Suprapubic skin (tissue), 4 donors: ENCODE measurements at regions not wholly inside any gene's neighbourhood (a gene's known extent, or its start where the extent isn't known, plus 50 kb on each side); places are given as distances from the start of the nearest gene placed in this dataset.

Source experiments
- DNase-seq, 2 donors: peaks; one replicate each; pipeline ENCODE4 v3.0.0-alpha.2; 2019; ENCODE audit warnings: low spot score in 2 of 2
- H3K27ac ChIP-seq: fragments of 200-600 bp; sonication (generic); one replicate; pipeline ENCODE4 v1.5.1; 2019
- H3K27me3 ChIP-seq: fragments of 200-600 bp; sonication (generic); one replicate; pipeline ENCODE4 v1.5.1; 2019
- H3K36me3 ChIP-seq: fragments of 200-600 bp; sonication (generic); one replicate; pipeline ENCODE4 v1.5.1; 2019
- H3K4me1 ChIP-seq: fragments of 200-600 bp; sonication (generic); one replicate; pipeline ENCODE4 v1.5.1; 2019
- H3K4me3 ChIP-seq: fragments of 200-600 bp; sonication (generic); one replicate; pipeline ENCODE4 v1.5.1; 2019; ENCODE audit warnings: mild to moderate bottlenecking
- H3K9me3 ChIP-seq: fragments of 200-600 bp; sonication (generic); one replicate; pipeline ENCODE4 v1.5.1; 2019
- EP300 ChIP-seq: sonication (generic); formaldehyde crosslinking; IDR thresholded peaks from one replicate; pipeline ENCODE4 v1.6.1; 2017; ENCODE audit warnings: antibody characterized with exemption
- POLR2A ChIP-seq, 2 donors: fragments of 450-650 bp; IDR thresholded peaks; one replicate each; pipeline ENCODE4 v1.6.1; 2017; ENCODE audit warnings: antibody characterized with exemption in 2 of 2, mild to moderate bottlenecking in 2 of 2, moderate library complexity in 2 of 2
- POLR2AphosphoS5 ChIP-seq, 3 donors: sonication (generic); formaldehyde crosslinking; IDR thresholded peaks; one replicate each; pipeline ENCODE4 v1.6.1; 2017; ENCODE audit warnings: antibody characterized with exemption in 3 of 3
- WGBS: methylation state at CpG from one replicate; pipeline ENCODE4 v1.1.5; 2018; 5-methylcytosine and 5-hydroxymethylcytosine counted together
- TF ChIP-seq, protein P1 (sequence below), 2 donors: fragments of 200-600 bp in 1 of 2; fragments of 450-650 bp in 1 of 2; sonication (generic) in 1 of 2; IDR thresholded peaks; one replicate each; pipeline ENCODE4 v1.5.1; 2016 to 2019; ENCODE audit warnings: antibody characterized with exemption in 2 of 2, mild to moderate bottlenecking in 1 of 2, moderate library complexity in 1 of 2

DNA sequence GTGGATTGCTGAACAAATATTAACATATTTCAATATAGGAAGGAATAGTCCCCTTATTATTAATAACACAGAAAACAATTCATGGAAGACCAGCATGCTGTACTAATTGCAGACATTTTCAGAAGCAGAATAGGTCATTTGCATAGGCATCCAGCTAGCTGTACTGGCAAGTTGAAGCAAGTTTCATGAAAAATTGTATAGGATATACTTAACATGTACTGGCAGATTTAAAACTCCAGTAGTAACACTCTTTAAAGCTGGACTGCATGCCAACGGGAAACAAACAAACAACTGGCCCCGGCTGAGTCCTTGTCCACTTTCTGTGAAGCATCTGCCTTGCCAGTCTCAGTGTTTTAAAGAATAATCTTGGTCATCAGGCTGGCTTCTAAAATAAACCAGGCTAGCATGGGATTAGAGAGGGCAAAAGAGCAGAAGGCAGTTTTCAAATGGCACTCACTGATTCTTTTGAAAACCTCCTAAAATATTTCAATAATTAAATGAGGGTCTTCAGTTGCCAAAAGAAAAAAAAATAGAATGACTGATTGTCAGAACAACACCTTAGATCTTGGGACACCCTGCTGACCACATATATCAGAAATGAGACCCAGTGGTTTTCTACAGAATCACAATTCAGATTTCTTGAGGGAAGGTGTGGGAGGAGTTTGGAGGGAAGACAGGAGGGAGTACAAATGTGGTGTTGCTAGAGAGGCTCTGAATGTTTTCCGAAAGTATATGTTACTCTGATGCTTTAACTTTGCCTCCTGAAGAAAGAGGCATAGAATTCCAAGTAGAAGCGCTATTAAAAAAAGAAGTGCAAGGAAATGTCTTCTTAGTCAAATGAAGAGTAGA, 122.5 kb upstream of the KRAS start:
- TF ChIP-seq POLR2AphosphoS5 (IDR thresholded peaks at IDR 0.05), result no peak
- TF ChIP-seq EP300, result no peak
- TF ChIP-seq, protein P1, sequence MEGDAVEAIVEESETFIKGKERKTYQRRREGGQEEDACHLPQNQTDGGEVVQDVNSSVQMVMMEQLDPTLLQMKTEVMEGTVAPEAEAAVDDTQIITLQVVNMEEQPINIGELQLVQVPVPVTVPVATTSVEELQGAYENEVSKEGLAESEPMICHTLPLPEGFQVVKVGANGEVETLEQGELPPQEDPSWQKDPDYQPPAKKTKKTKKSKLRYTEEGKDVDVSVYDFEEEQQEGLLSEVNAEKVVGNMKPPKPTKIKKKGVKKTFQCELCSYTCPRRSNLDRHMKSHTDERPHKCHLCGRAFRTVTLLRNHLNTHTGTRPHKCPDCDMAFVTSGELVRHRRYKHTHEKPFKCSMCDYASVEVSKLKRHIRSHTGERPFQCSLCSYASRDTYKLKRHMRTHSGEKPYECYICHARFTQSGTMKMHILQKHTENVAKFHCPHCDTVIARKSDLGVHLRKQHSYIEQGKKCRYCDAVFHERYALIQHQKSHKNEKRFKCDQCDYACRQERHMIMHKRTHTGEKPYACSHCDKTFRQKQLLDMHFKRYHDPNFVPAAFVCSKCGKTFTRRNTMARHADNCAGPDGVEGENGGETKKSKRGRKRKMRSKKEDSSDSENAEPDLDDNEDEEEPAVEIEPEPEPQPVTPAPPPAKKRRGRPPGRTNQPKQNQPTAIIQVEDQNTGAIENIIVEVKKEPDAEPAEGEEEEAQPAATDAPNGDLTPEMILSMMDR (IDR thresholded peaks at IDR 0.05), result no peak
- no peak for TF ChIP-seq POLR2A (IDR thresholded peaks at IDR 0.05)
- Histone ChIP-seq H3K27ac (no peak overlapping the region), H3K4me3 (no peak overlapping the region), H3K9me3 (no peaks in the 10 kb centered on the region), H3K27me3 (no peaks in the 10 kb centered on the region), H3K4me1 (no peaks in the 10 kb centered on the region), H3K36me3 (no peaks in the 10 kb centered on the region)
- DNase-seq, result no peak
- WGBS, result 58% methylated on average over 4 of the region's 4 CpGs

DNA sequence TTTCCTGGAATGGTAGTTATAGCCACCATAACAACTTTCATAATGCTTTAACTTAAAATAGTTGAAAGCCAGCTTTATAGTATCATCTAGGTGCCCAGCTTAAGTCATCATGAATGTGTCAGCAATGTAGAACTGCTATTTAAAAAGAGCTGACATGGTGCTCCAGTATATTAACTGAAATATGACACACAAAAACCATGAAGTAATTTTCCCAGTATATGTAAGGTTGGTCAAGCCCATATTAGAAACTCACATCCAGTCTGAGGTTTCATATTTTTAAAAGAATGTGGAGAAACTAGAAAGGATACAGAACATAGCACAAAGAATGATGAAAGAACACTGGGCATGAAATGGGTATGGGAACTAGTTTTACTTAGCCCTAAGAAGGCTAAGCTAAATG, 121.3 kb upstream of the KRAS start:
- no peaks in the 10 kb centered on the region for H3K27me3 ChIP-seq
- H3K4me1 ChIP-seq, result no peaks in the 10 kb centered on the region
- no peak for DNase-seq
- H3K27ac ChIP-seq, result no peak overlapping the region
- TF ChIP-seq POLR2A (IDR thresholded peaks at IDR 0.05), result no peak
- TF ChIP-seq EP300, result no peak
- TF ChIP-seq POLR2AphosphoS5 (IDR thresholded peaks at IDR 0.05), result no peak
- TF ChIP-seq, protein P1 (IDR thresholded peaks at IDR 0.05), result no peak
- H3K36me3 ChIP-seq, result no peaks in the 10 kb centered on the region
- H3K9me3 ChIP-seq, result no peaks in the 10 kb centered on the region
- H3K4me3 ChIP-seq, result no peak overlapping the region

DNA sequence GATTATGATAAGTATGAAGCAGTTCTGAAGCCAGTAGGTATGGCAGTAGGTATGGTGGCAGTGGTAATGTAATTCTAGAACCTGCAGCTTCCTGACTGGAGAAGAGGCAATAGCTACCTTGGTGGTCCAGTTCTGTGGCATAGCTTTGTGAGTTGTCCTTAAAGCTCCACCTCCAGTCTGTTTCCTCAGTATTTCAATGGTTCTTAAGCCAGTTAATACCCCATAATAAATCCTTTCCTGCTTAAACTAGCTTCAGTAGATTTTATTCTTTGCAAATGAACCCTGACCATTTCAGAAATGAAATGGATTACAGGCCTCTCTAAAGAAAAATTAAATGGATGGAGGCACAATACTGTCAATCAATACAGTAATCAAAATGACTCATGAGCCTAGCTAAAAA, 117.8 kb upstream of the KRAS start:
- Histone ChIP-seq H3K9me3 (no peaks in the 10 kb centered on the region), H3K27ac (no peak overlapping the region), H3K36me3 (no peaks in the 10 kb centered on the region), H3K27me3 (no peaks in the 10 kb centered on the region), H3K4me3 (no peak overlapping the region), H3K4me1 (peaks cover 5% of the 10 kb centered on the region)
- no peak for DNase-seq
- TF ChIP-seq, protein P1 (IDR thresholded peaks at IDR 0.05), result no peak
- TF ChIP-seq POLR2A (IDR thresholded peaks at IDR 0.05) (no peak), EP300 (no peak), POLR2AphosphoS5 (IDR thresholded peaks at IDR 0.05) (no peak)

DNA sequence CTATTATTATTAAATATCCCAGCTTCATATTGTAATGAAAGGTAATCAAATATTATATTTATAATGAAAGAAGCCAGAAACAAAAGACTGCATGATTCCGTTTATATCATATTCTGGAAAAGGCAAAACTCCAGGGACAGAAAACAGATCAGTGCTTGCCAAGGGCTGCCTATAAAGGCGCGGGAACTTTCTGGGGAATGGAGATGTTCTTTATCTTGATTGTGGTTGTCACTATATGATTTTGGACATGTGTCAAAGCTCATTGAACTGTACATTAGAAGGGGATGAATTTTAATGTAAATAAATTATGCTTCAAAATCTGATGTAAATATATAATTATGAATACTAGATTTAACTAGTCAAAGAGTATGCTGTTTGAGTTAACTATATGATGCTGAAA, 115.4 kb upstream of the KRAS start:
- TF ChIP-seq POLR2A (IDR thresholded peaks at IDR 0.05) (no peak), POLR2AphosphoS5 (IDR thresholded peaks at IDR 0.05) (no peak), EP300 (no peak)
- TF ChIP-seq, protein P1 (IDR thresholded peaks at IDR 0.05), result no peak
- Histone ChIP-seq H3K36me3 (no peaks in the 10 kb centered on the region), H3K4me1 (peaks cover 5% of the 10 kb centered on the region), H3K27me3 (no peaks in the 10 kb centered on the region), H3K4me3 (no peak overlapping the region), H3K9me3 (no peaks in the 10 kb centered on the region), H3K27ac (no peak overlapping the region)
- 64% methylated on average over 3 of the region's 3 CpGs for WGBS
- DNase-seq, result no peak

DNA sequence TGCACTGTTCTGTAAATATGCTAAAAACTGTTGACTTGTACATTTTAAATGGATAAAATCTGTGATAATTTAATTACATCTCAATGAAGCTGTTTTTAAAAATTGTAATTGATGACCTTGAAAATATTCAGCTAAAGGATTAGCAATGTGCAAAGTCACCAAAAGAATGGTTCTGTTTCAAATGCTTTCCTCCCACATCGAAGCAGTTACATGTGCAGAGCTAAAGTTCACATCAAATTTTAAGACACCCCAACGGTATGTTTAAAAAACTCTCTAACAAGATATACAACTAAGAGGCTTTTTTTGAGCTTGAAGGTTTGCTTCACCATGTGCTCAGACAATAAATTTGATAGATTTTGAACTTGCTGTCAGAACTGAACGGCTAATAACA, 114.6 kb upstream of the KRAS start:
- peaks cover 5% of the 10 kb centered on the region for H3K4me1 ChIP-seq
- no peaks in the 10 kb centered on the region for H3K9me3 ChIP-seq
- 29% methylated on average over 3 of the region's 3 CpGs for WGBS
- no peaks in the 10 kb centered on the region for H3K27me3 ChIP-seq
- H3K27ac ChIP-seq, result no peak overlapping the region
- no peak for DNase-seq
- no peak for TF ChIP-seq EP300
- TF ChIP-seq POLR2AphosphoS5 (IDR thresholded peaks at IDR 0.05), result no peak
- TF ChIP-seq POLR2A (IDR thresholded peaks at IDR 0.05), result no peak
- TF ChIP-seq, protein P1 (IDR thresholded peaks at IDR 0.05), result no peak
- no peaks in the 10 kb centered on the region for H3K36me3 ChIP-seq
- no peak overlapping the region for H3K4me3 ChIP-seq
